H1 (cell line): ENCODE measurements at regions not wholly inside any gene's neighbourhood (a gene's known extent, or its start where the extent isn't known, plus 50 kb on each side); places are given as distances from the start of the nearest gene placed in this dataset.

Experiments used
- ATF3 ChIP-seq: IDR thresholded peaks from 2 replicates; pipeline ENCODE4 v1.6.1; 2011; ENCODE audit warnings: low read depth, mild to moderate bottlenecking, low read length; ENCODE audit not compliant: insufficient read depth
- EP300 ChIP-seq, 2 experiments: IDR thresholded peaks; 1 replicate in 1 of 2; 2 replicates in 1 of 2; pipeline ENCODE4 v1.6.1; 2011 to 2012; ENCODE audit warnings: low read depth in 2 of 2, low read length in 2 of 2, mild to moderate bottlenecking in 2 of 2, borderline replicate concordance in 1 of 2, inconsistent platforms in 1 of 2, moderate library complexity in 1 of 2
- RFX5 ChIP-seq: IDR thresholded peaks from 2 replicates; pipeline ENCODE4 v1.6.1; 2011; ENCODE audit warnings: low read depth, low read length, improper control_type of control experiment, borderline replicate concordance
- SP4 ChIP-seq: IDR thresholded peaks from 2 replicates; pipeline ENCODE4 v1.6.1; 2012; ENCODE audit warnings: low read length, inconsistent platforms
- SUZ12 ChIP-seq: fragments of 200-600 bp; sonication (generic); IDR thresholded peaks from 2 replicates; pipeline ENCODE4 v1.6.1; 2012; ENCODE audit warnings: mild to moderate bottlenecking, inconsistent platforms, low read length, moderate library complexity, mixed read lengths
- ZNF274 ChIP-seq: IDR thresholded peaks from 2 replicates; pipeline ENCODE4 v1.7.0; 2012; ENCODE audit warnings: low read length, borderline replicate concordance; ENCODE audit errors: extremely low read depth

GRCh38 chr16:5874899-5875298, 777.3 kb upstream of the EEF2KMT start (continued):
- no peak for TF ChIP-seq ATF3
- no peak for TF ChIP-seq SP4
- TF ChIP-seq EP300 (IDR thresholded peaks at IDR 0.05; ENCODE audit: borderline replicate concordance in 1 of 2, low read depth in 2 of 2, low read length in 2 of 2), result no peak
- TF ChIP-seq SUZ12, result no peak
- TF ChIP-seq RFX5, result no peak
- no peak for TF ChIP-seq ZNF274
